T-helper 9 cell (primary cell): ENCODE measurements at regions not wholly inside any gene's neighbourhood (a gene's known extent, or its start where the extent isn't known, plus 50 kb on each side); places are given as distances from the start of the nearest gene placed in this dataset.
"Not testable (repeated sequence)": the region's sequence is repeated elsewhere in the genome, so short reads cannot be mapped to it uniquely, and the experiment has no call there.

Experiments used
- DNase-seq: peaks from one replicate; pipeline ENCODE4 v3.0.0-alpha.2; 2020

- DNase-seq, result no peak
Observed at GRCh38 chr21:15283138-15283537, 218.3 kb upstream of the NRIP1 start.

- no peak for DNase-seq
Observed at GRCh38 chr21:15283789-15284188, 219.0 kb upstream of the NRIP1 start.

- no peak for DNase-seq
Observed at GRCh38 chr21:15285556-15285955, 220.8 kb upstream of the NRIP1 start.

- no peak for DNase-seq
Observed at GRCh38 chr21:15289246-15289645, 224.4 kb upstream of the NRIP1 start.

- no peak for DNase-seq
Observed at GRCh38 chr21:15289896-15290841, 225.4 kb upstream of the NRIP1 start.

DNA sequence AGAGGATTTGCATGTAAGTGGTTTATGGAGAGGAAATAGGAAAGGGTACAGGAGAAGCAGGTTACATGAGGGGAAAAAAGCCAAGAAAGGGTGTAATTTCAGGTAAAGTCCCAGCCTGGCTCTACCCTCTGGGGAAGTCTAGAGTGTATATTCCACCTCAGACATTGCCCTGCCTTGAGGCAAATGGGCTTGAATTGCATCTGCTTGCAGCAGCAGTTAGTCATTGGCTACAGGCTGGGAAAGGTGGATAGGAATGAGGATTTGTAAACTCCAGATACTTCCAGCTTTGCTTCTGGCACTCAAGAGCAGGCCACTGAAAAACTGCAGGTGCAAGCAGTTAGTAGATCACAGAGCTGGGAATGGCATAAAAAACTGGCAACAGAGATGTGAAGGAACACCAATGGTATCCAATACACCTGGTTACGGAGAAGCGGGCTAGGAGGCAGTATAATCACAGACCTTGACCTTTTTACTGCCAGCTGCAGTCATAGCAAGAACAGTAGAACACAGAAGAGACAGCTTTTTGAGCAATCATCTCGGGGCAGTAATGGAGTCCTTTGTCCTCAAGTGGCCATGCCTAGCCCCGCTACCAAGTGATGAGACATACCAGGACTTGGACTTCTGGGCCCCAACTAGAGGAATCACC, 226.9 kb upstream of the NRIP1 start:
- DNase-seq, result no peak

DNA sequence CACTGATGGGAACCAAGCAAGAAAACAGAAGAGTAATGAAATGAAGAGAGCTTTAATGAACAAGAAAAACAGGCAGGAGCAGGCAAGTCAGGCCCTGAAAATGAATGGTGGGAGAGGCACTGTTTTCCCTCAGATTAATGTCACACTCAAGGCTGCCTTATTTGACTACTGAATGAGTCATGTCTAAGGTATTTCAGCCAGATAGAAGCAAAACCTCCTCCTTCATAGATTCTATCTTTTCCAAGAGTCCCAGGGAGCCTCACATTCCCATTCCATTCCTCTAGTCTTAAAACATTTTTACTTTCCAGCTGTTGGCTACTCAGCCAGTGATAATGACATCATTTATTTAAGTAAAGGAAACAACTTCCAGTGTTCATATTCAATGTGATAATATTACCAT, 228.4 kb upstream of the NRIP1 start:
- no peak for DNase-seq

DNA sequence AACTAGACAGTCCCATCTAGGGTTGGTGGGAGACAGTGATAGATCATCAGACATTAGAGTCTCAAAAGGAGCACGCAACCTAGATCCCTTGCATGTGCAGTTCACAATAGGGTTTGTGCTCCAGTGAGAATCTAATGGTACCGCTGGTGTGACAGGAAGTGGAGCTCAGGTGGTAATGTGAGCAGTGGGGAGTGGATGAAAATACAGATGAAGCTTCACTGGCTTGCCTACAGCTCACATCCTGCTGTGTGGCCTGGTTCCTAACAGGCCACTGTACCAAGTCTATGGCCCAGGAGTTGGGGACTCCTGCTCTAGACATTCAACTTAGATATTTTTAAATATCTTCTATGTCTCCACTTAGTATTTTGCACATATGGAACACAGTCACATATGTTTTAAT, 231.1 kb upstream of the NRIP1 start:
- DNase-seq, result no peak

DNA sequence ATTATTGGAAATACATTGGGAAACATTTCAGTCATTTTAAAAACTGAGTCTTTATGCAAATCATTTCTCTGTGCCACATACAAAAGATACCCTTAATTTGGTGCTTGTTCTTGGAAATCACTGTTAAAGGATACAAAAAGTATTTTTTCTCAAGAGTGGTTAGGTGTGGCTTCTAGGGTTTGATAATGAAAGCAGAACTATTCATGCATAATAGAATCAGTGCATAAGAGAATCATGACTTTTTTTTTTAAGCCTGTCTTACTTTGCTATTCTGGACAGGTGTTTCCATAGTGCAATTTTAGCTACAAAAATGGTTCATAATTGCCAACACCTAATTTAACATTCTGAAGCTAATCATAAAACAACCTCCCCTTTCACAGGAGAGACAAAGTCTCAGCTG, 233.0 kb upstream of the NRIP1 start:
- no peak for DNase-seq

GRCh38 chr21:15298306-15298705, 233.5 kb upstream of the NRIP1 start:
- no peak for DNase-seq

GRCh38 chr21:15298755-15299154, 234.0 kb upstream of the NRIP1 start:
- not testable (repeated sequence) for DNase-seq

DNA sequence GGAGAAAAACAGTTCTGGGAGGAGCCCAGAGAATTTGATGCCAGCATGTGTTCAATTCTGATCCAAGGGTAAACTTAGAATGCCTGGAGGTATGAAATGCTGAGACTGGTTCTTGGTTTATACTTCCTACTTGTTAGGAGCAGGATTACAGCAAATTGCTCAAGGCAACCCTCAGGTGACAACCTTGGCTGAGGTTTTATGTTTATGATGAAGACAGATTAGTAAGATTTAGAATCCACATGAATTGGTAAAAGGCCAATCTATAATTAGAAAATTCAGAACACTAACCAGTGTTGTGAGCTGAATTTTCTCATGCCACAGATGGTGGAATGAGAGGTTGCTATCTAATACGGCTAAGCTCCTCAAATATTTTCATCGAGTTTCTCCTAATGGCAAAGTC, 235.3 kb upstream of the NRIP1 start:
- no peak for DNase-seq

- no peak for DNase-seq
Observed at GRCh38 chr21:15301014-15301413, 236.2 kb upstream of the NRIP1 start.

- DNase-seq, result no peak
Observed at GRCh38 chr21:15301736-15302135, 236.9 kb upstream of the NRIP1 start.

DNA sequence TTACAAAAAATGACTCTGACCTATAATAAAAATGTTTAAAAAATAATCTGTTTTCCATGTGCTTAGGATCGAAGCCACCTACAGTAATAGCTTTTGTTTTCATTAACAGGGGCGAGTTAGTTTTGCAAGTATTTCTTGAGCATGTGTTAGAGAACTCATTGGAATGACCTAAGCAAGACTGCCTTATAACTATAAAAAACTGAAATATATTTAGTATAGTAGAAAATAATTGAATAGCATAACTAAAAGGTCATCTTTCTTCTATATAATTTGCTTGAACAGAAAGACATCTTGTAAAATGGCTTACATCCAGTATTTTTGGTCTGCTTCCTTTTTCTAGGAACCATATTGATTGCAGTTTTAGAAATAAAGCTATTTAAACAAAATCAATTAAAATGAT, 241.5 kb upstream of the NRIP1 start:
- DNase-seq, result no peak

- no peak for DNase-seq
Observed at GRCh38 chr21:15308333-15308732, 243.5 kb upstream of the NRIP1 start.

DNA sequence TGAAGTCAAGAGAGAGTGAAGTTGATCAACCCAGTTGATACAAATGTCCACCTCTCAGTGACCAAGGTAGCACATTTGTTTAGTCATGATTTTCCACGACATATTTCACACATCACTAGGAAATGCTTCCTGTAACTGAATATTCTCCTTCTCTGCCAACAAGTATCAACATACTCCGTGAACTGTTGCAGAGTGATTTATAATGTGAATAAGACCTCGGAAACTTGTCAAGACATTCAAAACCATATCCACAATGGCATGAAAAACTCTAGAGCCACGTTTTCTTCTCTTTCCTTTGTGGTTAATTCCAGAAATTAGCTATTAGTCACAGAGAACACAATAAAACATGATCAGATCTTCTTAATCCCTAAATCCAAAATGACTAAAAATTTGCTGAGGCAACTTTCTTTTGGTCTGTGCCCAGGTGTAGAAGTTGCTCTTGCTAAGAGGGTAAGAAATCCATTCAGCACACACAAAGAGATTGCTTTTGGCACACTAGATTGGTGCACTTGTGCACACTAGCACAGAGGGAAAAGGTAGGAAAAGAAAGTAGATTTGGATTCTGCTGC, 244.3 kb upstream of the NRIP1 start:
- no peak for DNase-seq

GRCh38 chr21:15309721-15310120, 244.9 kb upstream of the NRIP1 start:
- DNase-seq, result no peak

GRCh38 chr21:15311510-15311909, 246.7 kb upstream of the NRIP1 start:
- DNase-seq, result no peak

- not testable (repeated sequence) for DNase-seq
Observed at GRCh38 chr21:15317034-15317433, 252.2 kb upstream of the NRIP1 start.

DNA sequence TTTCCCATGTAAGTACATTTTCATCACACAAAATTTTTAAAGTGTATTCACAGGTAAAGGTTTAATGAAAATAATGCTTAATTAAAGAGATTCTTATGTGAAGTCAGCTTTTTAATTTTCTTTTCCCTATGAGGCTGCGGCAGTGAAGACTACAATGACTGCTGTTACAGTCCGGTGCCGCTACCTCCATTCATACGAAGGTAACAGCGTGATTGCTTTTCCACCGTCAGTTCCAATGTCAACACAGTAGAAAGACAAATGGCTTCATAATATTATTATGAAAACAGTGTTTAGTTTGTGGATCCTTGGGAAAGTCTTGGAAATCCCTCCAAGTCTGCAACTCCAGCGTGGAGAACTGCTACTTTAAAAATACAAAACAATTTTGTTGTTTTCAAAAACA, 254.9 kb upstream of the NRIP1 start:
- no peak for DNase-seq

- DNase-seq, result no peak
Observed at GRCh38 chr21:15324542-15324941, 259.7 kb upstream of the NRIP1 start.

DNA sequence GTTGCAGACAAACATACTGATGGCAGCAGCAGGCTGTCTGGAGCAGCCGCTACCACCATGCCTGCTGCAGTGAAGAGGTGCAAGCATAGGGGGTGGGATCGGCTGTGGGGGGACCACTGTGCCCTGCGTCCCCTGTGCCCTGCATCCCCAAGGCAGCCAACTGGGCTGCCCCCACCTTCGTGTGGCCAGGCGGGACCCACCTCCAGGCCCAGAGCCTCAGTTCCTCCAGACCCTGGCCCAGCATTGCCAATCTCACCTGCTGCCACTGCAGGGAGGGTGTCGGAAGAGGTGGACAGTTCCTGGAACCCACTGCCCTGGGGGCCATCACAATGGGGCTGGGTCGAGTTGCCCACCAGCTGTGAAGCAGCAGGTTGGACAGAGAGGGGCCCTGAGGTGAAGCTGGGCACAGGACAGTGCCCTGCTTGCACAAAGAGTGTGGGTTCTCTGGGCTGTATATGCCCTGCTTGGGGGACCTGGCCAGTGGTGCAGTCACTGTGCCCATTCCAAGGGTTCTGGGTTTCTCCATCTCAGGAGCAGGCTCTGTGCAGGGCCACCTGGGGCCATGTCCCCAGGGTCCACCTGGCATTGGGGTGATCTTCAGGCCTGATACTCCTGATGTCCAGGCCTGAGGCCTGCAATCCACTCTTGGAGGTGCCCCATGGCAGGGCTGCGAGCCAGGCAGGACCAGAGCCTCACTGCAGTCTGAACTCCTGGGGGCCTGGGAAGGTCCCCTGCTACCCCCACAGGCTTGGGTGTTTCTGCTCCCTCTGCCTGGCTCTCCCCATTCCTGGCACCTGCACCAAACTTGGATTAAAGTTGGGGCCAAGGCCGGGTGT, 261.4 kb upstream of the NRIP1 start:
- no peak for DNase-seq
